ENCODE measurements at regions not wholly inside any gene's neighbourhood (a gene's known extent, or its start where the extent isn't known, plus 50 kb on each side); places are given as distances from the start of the nearest gene placed in this dataset.

DNA sequence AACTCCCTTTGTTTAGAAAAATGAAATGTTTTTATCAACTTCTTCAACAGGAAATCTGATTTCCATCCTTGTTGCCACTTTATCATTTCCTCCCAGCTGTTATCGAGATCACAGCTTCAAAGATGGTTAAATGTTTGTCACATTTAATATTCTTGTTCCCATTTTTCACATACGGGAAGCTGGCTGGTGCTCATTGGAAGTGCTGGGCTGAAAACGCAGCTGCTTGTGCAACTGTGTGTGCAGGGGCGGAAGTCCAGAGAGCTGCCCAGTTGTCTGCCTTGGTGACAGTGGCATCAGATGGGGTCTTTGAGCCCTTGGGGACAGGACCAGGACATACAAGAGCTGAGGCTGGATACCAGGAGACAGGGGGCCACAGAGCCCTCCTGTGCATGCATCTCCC is 549.2 kb upstream of the CDH11 start:
- no peak for DNase-seq (ENCODE audit: low spot score)

- no peak for DNase-seq (ENCODE audit: low spot score)
Measured at GRCh38 chr16:65668064-65668595, 546.3 kb upstream of the CDH11 start.

GRCh38 chr16:65667011-65667578 is 545.2 kb upstream of the CDH11 start:
- peak; percentile 6 for DNase-seq (ENCODE audit: low spot score)

GRCh38 chr16:65666132-65666941 is 544.5 kb upstream of the CDH11 start:
- no peak for DNase-seq (ENCODE audit: low spot score)

DNA sequence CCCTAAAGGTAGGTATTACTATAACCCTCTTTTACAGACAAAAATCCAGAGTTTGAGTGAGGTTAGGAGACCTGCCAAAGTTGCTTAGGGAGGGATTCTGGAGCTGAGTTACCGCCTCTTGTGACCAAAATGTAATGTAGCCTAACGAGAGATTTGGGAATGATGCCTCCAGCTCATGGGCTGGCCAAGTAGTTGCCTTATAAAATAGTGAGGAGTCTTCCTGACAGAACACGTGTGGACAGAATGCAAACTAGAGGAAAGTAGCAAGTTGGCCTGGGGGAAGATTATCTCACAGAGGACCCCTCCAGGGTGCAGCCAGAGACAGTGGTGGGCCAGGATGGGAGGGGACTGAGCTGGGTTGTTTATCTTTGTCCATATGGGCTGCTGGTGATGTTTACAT is 543.7 kb upstream of the CDH11 start:
- no peak for DNase-seq (ENCODE audit: low spot score)

DNA sequence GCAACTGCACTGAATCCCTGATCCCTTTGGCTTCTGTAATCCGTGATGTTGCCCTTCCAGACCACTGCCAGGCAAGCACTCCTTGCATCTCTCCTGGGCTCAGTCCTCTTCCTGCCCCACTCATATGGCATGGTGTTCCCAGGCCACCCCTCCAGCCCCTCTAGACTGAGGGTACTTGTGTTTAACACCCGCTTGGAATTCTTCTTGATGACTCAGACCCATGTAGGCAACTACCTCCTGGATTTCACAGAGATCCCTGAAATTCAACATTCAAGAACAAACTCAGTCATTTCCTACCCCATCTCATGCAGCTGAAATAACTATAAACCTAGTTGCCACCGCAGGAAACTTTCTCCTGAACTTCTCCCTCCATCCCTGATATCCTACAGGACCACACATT is 541.9 kb upstream of the CDH11 start:
- no peak for DNase-seq (ENCODE audit: low spot score)

- no peak for DNase-seq (ENCODE audit: low spot score)
Measured at GRCh38 chr16:65662256-65662655, 540.4 kb upstream of the CDH11 start.

GRCh38 chr16:65661558-65661957 is 539.7 kb upstream of the CDH11 start:
- no peak for DNase-seq (ENCODE audit: low spot score)

DNA sequence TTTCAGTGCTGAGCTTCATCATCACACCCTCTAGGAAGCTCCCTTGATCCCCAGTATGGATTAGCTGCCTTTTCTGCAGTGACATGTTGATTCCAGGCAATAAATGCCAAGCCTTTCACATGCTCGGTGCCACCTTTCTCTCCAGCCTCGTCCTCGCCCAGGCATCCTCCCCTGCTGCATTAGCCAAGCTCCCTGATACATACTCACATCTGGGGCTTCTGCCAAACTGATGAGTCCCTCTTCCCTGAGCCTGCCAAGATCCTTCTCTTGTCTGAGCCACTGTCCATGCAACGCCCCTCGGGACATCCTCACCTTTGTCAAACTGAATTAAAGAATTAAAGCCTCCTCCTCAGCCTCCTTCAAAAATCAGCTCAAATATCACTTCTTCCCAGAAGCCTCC is 538.5 kb upstream of the CDH11 start:
- no peak for DNase-seq (ENCODE audit: low spot score)

GRCh38 chr16:65659758-65660157 is 537.9 kb upstream of the CDH11 start:
- DNase-seq (ENCODE audit: low spot score): no peak

GRCh38 chr16:65658787-65659220 is 536.9 kb upstream of the CDH11 start:
- DNase-seq (ENCODE audit: low spot score): no peak

- no peak for DNase-seq (ENCODE audit: low spot score)
Measured at GRCh38 chr16:65658349-65658748, 536.5 kb upstream of the CDH11 start.

DNA sequence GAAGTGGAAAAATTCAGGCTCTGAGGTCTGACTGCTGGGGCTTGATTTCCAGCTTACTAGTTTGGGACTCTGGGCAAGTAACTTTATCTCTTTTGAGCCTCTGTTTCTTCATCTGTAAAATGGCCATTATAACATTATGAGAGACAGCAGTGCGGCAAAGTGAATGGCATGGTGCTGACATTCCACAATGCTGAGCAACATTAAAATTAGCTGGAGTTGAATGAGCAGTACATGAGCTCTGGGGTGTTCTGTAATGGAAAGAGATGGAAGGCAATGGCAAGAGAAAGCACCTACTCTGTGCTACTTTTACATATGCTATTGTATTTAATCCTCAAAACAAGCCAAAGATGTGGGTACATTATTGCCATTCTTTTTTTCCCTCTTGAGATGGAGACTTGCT is 535.7 kb upstream of the CDH11 start:
- DNase-seq (ENCODE audit: low spot score): no peak

GRCh38 chr16:65657071-65657494 is 535.2 kb upstream of the CDH11 start:
- DNase-seq (ENCODE audit: low spot score): no peak

DNA sequence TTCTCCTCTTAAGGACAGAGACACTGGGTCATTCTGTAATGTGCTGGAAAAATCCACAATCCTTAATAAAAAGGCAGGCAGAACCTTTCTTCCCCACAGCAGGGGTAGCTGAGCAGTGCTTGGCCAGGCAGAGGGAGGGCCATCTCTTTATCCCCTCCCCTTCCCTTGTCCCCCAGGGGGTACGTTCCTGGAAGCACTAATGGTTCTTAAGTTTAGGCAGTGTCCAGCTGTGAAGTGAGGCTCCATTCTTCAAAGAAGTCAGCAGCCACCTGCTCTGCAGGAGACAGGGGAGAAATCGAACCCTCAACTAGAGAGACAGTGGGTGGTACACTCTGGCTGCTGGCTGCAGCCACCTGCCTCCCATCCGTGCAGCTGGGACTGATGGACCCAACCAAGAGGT is 533.9 kb upstream of the CDH11 start:
- no peak for DNase-seq (ENCODE audit: low spot score)

- no peak for DNase-seq (ENCODE audit: low spot score)
Measured at GRCh38 chr16:65648101-65648500, 526.2 kb upstream of the CDH11 start.

DNA sequence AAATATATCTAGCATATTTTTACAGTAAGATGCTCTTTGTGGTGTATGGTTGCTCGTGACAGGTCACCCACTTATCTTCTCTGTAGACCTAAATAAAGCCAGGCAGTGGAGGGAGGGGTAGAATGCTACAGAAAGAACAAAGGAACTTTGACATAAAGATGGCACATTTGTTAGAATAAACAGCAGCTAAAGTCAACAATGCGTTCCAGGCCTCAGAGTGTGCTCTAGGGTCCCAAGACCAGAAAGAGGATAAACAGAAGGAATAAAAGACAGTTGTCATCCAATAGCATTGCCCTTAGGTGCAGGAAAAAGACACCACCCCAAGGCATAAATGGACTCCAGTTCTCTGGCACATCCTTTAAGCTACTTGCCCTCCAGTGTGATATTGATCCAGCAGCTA is 523.0 kb upstream of the CDH11 start:
- DNase-seq (ENCODE audit: low spot score): no peak

- no peak for DNase-seq (ENCODE audit: low spot score)
Measured at GRCh38 chr16:65641762-65642289, 520.0 kb upstream of the CDH11 start.

DNA sequence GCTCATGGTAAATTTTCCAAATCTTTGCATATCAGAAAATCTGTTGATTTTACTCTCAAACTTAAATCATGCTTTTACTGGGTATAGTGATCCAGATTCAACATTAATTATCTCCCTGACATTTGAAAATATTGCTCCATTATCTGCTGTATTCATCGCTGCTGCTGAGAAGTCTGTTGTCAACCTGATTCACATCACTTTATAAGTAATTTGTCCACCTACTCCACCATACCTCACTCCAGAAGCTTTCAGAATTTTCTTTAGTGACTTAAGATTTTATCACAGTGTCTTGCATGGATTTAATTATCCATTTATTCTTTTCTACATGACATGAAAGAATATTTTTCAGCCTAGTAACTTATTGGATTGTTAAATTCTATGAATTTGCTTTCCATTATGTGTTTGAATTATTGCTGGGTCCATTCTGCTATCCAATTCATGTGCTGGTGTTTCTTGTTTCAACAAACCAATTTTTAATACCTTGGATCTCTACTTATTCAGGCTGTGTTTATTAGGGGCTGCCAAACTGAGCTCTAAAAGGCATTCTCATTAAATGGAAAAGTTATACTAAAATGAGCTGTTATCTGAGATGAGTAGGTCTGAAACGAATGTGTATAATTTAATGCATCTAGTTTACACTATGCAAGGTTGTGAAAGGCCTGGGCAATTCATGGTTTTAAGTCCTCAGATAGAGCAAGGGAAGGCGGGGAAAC is 519.3 kb upstream of the CDH11 start:
- no peak for DNase-seq (ENCODE audit: low spot score)

GRCh38 chr16:65634833-65635232 is 513.0 kb upstream of the CDH11 start:
- DNase-seq (ENCODE audit: low spot score): no peak

- DNase-seq (ENCODE audit: low spot score): no peak
Measured at GRCh38 chr16:65634291-65634690, 512.4 kb upstream of the CDH11 start.

GRCh38 chr16:65624666-65625065 is 502.8 kb upstream of the CDH11 start:
- DNase-seq (ENCODE audit: low spot score): no peak

GRCh38 chr16:65624229-65624628 is 502.4 kb upstream of the CDH11 start:
- DNase-seq (ENCODE audit: low spot score): no peak
